ENCODE measurements at regions not wholly inside any gene's neighbourhood (a gene's known extent, or its start where the extent isn't known, plus 50 kb on each side); places are given as distances from the start of the nearest gene placed in this dataset.

- ChIA-PET CTCF (interaction anchor here (0.5 to 4.5 kb wide), 34 partner anchors 9 to 355 kb away, joined by 3 to 149 read pairs (median 4); no protein-coding TSS in a partner anchor), POLR2A (no interaction called here)
- peak; percentile 97 for TF ChIP-seq CTCF (IDR thresholded peaks at IDR 0.05; ENCODE audit: insufficient read depth, low read depth, low read length)
- Histone ChIP-seq H3K36me3 (ENCODE audit: control insufficient read depth, insufficient read depth, low read length) (no peaks in the 10 kb centered on the region), H3K27me3 (ENCODE audit: control insufficient read depth, insufficient read depth, low read length) (peaks cover 3% of the 10 kb centered on the region; the same call in 1 of the 2 replicates), H3K4me3 (ENCODE audit: low read depth, low read length) (no peak overlapping the region)
- DNase-seq (ENCODE audit: low read depth) = no peak
These were observed 167.8 kb upstream of the EEPD1 start for GRCh38 chr7:35985126-35985754.

GRCh38 chr7:35987016-35987415, 166.0 kb upstream of the EEPD1 start:
- CTCF ChIA-PET = interaction anchor here (4.3 to 4.5 kb wide), 2 partner anchors 302 to 332 kb away, joined by 104 to 149 read pairs; no protein-coding TSS in a partner anchor
- no peaks in the 10 kb centered on the region for H3K36me3 ChIP-seq (ENCODE audit: control insufficient read depth, insufficient read depth, low read length)
- DNase-seq (ENCODE audit: low read depth) = no peak
- TF ChIP-seq CTCF (IDR thresholded peaks at IDR 0.05; ENCODE audit: insufficient read depth, low read depth, low read length) = no peak
- H3K27me3 ChIP-seq (ENCODE audit: control insufficient read depth, insufficient read depth, low read length) = no peaks in the 10 kb centered on the region
- POLR2A ChIA-PET = no interaction called here
- H3K4me3 ChIP-seq (ENCODE audit: low read depth, low read length) = no peak overlapping the region

- Histone ChIP-seq H3K36me3 (ENCODE audit: control insufficient read depth, insufficient read depth, low read length) (no peaks in the 10 kb centered on the region), H3K4me3 (ENCODE audit: low read depth, low read length) (no peak overlapping the region), H3K27me3 (ENCODE audit: control insufficient read depth, insufficient read depth, low read length) (no peaks in the 10 kb centered on the region)
- DNase-seq (ENCODE audit: low read depth) = no peak
- no peak for TF ChIP-seq CTCF (IDR thresholded peaks at IDR 0.05; ENCODE audit: insufficient read depth, low read depth, low read length)
- ChIA-PET CTCF (interaction anchor here (1.3 kb wide), 1 partner anchor 301 kb away, joined by 4 read pairs; no protein-coding TSS in a partner anchor), POLR2A (no interaction called here)
These were observed 164.9 kb upstream of the EEPD1 start for GRCh38 chr7:35988105-35988504.

GRCh38 chr7:35988818-35989217, 164.2 kb upstream of the EEPD1 start:
- Histone ChIP-seq H3K4me3 (ENCODE audit: low read depth, low read length) (no peak overlapping the region), H3K36me3 (ENCODE audit: control insufficient read depth, insufficient read depth, low read length) (no peaks in the 10 kb centered on the region), H3K27me3 (ENCODE audit: control insufficient read depth, insufficient read depth, low read length) (no peaks in the 10 kb centered on the region)
- no peak for DNase-seq (ENCODE audit: low read depth)
- TF ChIP-seq CTCF (IDR thresholded peaks at IDR 0.05; ENCODE audit: insufficient read depth, low read depth, low read length) = no peak
- ChIA-PET POLR2A (no interaction called here), CTCF (interaction anchor here (1.3 to 1.5 kb wide), 2 partner anchors 300 to 330 kb away, joined by 4 to 12 read pairs; no protein-coding TSS in a partner anchor)

GRCh38 chr7:35991511-35992232, 161.4 kb upstream of the EEPD1 start:
- Histone ChIP-seq H3K4me3 (ENCODE audit: low read depth, low read length) (no peak overlapping the region), H3K36me3 (ENCODE audit: control insufficient read depth, insufficient read depth, low read length) (no peaks in the 10 kb centered on the region), H3K27me3 (ENCODE audit: control insufficient read depth, insufficient read depth, low read length) (no peaks in the 10 kb centered on the region)
- ChIA-PET POLR2A (no interaction called here), CTCF (interaction anchor here (0.7 kb wide), 1 partner anchor 28 kb away, joined by 4 read pairs; no protein-coding TSS in a partner anchor)
- no peak for DNase-seq (ENCODE audit: low read depth)
- no peak for TF ChIP-seq CTCF (IDR thresholded peaks at IDR 0.05; ENCODE audit: insufficient read depth, low read depth, low read length)

All from BJ (cell line).